HG02885 (cell line): ENCODE measurements at regions not wholly inside any gene's neighbourhood (a gene's known extent, or its start where the extent isn't known, plus 50 kb on each side); places are given as distances from the start of the nearest gene placed in this dataset.
"Not testable (repeated sequence)": the region's sequence is repeated elsewhere in the genome, so short reads cannot be mapped to it uniquely, and the experiment has no call there.

ENCODE experiments used
- ATAC-seq: cut with Tn5 transposase; IDR thresholded peaks from one replicate; pipeline ENCODE4 v1.9.1; 2021; ENCODE audit warnings: mild to moderate bottlenecking; ENCODE audit not compliant: unreplicated experiment, poor library complexity

DNA sequence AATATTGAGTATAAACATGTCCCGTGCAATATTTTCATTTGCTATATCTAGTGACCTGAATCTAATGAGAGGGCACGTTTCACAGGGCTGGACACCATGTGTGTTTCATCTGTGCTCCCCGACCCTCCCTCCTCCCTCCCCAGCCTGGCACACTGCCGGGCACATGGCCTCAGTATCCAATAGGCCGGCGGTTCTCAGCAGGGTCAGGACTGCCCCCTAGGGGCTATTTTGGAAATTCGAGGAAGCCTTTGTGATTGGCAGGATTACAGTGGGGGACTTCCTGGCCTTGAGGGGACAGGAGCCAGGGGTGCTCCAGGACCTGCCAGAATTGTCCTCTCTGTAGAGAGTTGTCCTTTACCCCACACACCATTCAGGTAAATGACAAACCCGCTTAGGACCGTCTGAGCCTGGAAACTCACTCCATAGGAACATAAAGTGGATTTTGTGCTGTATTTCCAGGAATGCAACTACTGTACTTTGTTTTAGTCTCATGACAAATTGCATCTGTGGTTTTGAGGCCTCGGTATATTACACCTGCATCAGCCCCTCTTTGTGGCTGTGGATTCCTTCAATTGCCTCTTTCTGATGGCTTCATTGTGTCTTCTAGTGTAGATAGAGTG is 109.5 kb upstream of the SIM2 start:
- peak; percentile 64 for ATAC-seq

DNA sequence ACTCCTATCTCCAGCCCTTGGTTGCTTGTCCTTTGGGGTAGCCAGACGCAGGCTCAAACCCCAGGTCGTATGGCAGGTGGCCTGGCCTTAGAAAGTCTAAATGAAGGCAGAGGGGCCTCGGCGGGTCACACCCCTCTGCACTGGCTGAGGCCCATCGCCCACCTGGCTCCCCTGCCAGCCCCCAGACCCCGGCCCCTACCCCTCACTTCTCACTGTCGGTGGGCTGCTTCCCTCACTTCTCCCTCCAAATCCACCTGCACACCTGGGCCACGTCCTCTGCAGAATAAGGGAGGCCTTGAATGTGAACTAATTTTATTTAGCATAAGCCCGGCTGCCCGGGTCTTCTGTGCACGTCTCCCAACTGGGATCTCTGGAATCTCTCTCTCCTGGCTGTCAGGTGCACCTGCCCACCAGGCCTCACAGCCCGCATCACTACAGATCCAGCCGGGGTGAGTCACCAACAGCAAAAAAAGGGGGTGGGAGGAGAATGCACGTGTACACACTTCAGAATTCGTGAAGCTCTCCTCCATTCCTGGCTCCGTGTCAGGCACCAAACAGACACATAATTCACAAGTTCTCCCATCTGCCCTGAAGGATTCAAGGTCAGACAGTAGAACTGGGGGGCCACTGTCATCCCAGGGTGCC is 107.5 kb upstream of the SIM2 start:
- no peak for ATAC-seq

DNA sequence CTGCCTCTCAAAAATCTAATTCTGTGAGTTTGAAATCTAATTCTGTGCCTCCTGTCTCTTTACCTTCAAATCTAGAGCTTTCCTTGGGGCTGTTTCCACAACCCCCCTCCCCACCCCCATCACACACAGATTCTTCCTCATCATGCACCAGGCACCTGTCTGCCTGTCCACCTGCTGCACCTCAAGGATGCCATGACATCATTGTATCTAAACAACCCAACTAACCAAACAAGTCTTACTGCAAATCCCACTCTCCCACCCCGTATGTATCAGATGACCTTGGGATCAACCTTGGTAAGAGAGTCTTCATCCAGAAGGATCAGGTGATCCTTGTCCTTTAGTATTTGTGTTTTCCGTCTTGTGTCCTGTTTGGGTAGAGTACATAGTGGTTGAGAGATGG is 102.7 kb upstream of the SIM2 start:
- no peak for ATAC-seq

DNA sequence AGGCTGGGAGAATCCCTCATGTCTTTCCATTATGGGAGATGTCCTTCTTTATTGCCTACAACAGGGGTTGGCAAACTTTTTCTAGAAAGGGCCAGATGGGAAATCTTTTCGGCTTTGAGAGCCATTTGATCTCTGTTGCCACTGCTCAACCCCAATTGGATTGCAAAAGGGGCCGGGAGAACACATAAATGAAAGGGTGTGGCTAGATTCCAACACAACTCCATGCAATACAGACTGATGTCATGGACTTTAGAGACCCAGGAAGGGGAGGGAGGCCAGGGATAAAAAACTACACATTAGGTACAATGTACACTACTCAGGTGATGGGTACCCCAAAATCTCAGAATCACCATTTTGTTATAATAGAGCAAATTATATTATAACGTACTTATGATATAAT is 97.6 kb upstream of the SIM2 start:
- no peak for ATAC-seq

DNA sequence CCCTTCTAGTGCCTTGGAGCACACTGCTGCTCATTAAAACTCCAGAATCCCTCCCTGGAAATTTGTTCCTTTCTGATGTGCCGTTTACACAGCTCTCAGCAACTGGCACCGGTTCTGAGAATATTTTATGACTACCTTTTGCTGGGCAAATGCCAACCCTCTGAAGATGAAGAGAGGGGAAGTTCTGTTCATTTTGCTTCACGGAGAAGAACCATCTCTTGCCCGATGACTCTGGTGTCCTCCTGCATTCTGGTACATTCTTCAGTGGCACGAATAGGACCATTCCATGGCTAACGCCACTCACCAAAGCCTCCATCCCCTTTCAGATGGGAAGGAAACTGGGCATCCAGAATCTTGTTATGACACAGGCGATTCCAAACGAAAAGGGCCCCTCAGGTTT is 96.2 kb upstream of the SIM2 start:
- no peak for ATAC-seq

DNA sequence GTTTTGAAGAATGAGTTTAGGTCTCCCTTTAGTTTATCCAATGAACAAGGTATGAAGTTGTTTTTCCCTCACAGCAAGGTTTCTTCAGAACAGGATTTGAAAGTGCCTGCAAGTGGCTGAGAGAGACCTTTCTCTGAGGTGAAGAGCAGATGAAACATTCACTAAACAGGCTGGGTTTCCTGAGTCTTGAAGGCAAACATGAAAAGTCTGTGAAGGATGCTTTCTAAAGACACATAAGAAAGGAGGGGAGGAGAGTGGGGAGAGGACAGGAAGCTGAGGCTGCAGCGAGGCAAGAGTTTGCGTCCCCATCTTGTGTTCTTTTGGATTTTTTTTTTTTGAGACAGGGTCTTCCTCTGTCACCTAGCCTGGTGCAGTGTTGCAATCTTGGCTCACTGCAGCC is 95.7 kb upstream of the SIM2 start:
- ATAC-seq, result no peak

DNA sequence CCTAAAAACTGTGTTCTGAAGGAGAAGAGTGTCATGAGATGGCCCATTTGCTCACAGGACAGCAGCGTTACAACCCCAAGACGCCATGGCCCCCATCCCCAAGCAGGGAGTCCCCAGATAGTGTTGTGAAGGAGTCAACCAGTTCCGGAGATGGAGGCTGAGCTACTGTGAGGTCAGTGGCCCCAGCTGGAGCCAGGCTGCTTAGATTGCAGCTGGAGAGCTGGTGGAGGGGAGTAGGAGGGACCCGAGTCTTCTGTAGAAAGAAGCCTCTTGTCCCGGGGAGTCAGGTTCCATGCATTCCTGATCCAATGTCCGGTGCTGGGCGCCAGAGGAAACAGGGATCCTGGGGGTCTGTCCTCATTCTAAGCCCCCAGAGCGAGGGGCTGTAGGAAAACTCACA is 93.5 kb upstream of the SIM2 start:
- ATAC-seq, result no peak

DNA sequence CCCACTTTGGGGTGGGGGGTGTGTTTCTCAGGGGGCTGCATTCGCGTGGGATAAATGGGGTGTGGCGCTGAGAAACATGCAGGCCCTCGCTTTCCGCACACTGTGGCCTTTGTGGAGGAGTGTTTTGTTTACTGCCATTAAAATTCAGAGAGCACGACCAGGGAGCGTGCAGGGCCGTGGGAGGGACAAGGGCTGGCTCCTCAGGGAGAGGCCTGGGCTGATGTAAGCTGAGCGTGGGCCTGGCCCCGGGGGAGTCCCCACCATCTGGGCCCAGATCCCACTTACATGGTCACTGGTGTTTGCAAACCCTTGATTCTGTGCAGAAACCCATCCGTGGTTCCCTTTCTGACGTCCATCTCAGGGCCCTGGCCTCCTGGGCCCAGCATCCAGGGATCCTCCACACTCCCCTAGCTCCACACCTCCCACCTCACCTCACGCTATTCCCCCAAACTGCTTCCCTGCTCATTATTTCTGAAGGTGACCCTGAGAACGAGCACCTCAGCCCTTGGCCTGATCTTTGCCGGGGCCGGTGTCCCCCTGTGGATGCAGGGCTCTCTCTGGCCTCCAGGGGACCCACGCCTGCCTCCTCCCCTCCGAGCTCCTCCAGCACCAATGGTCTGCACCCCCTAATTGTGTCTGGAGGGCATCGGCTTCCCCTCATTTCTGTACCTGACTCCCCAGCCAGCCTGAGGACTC is 92.5 kb upstream of the SIM2 start:
- no peak for ATAC-seq

DNA sequence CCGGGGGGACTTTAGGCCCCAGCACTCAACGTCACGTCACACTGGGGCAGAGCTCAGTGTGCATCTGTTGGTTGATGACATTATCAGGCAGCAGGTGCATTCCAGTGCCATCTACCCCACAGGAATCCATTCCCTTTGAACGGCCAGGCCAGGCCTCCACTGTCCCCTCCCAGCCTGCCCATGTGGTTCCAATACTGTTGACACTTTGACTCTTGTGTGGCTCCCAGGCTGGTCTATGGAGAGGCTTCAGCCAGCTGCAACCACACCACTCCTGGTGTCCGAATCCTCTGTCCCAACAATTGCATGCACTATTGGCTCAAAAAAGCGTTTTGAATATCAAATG is 92.0 kb upstream of the SIM2 start:
- ATAC-seq, result no peak

DNA sequence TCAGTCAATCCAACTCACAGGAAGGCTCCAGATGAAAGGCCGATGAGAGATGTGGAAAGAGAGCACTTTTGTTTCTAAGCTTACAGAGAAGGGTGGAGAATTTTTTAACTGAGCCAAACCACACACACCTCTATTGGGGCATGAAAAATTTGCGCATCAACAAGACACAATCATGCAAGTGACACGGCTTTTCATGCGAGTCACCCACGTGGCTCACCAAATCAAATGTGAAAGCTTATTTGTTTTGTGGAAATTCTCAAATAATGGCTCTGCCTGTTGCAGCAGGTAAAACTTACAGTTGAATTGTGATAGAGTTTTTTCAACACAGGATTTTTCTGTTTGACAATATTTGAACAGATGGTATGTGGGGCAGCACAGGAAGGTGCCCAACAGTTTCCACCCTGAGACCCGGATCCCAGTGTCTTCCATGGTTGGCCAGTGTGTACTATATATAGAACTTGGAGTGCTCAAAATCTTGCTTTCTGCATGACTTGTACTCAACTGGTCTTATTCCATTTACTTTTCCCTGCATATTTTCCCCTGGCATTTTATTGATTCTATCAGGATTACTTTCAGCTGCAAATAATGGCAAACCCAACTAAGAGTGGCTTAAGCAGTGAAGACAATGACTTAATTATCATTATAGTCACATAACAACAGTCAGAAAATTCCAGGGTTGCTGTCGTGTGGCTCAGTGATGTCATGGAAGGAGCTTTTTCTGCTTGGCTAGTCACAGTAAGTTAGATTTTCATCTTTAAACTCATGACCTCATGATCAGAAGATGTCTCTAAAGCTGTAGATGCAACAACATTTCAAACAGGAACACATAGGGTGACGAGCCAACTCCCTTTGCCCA is 90.6 kb upstream of the SIM2 start:
- no peak for ATAC-seq

DNA sequence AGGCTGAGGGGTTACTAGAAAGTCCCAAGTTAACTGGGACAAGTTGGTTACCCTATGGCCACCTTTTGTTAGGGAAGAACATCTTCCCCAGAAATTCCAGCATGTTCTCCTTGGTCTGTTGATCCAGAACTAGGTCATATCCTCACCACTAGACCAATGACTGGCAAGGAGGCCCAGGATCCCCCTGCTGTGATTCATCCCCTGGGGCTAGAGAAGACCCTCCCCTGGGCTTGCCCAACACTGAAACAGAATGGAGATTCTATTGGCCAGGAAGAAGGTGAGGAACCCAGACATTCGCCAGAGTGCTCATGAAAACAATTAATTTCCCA is 90.1 kb upstream of the SIM2 start:
- ATAC-seq, result no peak

DNA sequence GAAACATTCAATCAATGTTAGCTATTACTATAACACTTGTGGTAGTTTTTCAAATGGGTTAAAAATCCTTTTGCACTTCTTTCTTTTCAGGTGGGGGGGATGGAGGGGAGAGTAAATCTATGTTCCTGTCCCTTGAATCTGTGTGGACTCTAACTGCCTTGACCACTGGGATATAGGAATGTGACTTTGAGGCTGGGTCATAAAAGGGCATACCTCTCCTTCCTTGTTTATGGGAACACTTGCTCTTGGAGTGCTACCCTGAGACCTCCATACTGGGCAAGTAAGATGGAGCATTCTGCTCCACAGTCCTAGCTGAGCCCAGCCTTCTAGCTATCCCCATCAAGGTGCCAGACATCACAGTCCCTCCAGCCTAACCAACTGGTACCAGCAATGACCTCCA is 89.3 kb upstream of the SIM2 start:
- ATAC-seq, result no peak

DNA sequence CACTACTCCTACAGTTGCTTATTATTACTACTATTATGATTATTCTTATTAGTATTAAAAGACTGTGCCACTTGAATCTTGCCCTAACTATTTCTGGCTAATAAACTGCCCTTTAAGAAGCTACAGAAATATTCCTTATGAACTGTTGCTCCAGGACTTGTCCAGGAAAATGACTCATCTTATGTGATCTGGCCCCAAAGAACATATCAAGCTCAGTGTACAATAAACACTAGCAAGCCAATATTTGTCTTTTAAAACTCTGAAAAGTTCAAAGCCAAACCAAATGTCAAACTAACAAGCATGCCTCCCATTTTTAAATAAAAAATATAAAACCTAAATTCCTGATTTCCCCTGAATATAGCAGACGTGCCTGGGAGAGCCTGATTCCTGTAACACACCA is 88.7 kb upstream of the SIM2 start:
- no peak for ATAC-seq

DNA sequence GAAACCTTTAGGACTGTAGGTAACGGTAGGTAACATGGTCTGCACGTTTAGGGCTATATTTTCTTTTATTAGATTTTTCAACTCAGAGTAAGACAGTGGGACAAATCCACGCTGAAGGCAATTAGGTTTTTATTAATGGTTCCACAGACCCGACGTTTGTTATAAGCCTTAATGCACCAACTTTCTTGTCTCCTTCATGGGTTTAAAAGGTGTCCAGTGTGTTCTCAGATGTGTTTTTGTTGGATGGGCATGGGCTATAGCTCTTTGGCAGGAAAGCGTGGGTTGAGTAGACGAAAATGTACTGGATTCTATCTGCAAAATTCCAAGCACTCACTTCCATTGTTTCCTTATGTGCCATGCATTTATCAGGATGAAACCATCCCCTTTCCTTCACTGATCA is 88.0 kb upstream of the SIM2 start:
- no peak for ATAC-seq

DNA sequence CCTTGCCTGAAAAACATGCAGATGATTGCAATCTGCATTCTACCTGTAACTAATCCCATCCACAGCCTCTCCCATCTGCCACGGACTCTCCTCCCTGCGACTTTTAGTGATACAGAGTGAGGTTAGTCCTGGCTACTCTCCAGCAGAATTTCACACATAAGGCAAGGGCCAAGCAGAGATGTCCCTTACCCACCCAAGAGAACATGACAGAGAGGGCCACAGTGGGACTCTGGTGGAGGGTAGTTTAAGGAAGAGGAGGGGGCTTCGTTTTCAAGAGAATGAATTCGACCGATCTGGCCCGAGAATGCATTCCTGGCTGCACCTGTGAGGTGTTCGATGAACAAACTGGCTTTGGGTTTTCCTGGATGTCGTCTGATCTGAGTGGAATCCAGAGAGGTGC is 87.5 kb upstream of the SIM2 start:
- no peak for ATAC-seq

DNA sequence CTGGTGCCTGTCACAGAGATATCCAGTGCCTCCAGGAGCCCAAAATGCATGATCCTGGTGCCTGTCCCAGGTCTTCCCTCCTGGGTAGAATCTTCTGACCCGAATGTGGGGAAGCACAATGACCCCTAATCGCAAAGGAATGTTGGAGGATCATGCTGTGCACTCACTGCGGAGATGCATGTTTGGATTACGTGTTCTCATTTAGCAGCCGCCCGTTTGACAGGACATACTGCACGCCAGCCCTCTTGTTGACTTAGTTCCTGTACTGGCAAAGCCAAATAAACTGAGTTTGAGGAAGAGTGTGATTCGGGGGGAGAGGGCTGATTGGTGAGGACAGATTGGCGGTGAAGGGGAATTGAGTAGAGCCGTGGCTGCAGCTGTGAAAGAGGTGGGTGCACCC is 85.9 kb upstream of the SIM2 start:
- no peak for ATAC-seq

DNA sequence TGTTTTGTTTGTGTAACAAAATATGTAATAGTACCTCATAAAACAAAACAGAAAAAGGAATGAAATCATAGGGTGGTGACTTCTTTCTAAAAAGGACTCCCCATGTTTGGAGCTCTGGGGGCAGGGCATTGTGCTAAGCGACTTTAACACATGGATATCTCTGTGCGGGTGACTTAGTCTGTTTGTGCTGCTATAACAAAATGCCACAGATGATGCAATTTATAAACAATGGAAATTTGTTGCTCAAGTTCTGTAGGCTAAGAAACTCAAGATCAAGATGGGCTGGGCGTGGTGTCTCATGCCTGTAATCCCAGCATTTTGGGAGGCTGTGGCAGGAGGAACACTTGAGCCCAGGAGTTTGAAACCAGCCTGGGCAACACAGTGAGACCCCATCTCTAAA is 85.4 kb upstream of the SIM2 start:
- no peak for ATAC-seq

DNA sequence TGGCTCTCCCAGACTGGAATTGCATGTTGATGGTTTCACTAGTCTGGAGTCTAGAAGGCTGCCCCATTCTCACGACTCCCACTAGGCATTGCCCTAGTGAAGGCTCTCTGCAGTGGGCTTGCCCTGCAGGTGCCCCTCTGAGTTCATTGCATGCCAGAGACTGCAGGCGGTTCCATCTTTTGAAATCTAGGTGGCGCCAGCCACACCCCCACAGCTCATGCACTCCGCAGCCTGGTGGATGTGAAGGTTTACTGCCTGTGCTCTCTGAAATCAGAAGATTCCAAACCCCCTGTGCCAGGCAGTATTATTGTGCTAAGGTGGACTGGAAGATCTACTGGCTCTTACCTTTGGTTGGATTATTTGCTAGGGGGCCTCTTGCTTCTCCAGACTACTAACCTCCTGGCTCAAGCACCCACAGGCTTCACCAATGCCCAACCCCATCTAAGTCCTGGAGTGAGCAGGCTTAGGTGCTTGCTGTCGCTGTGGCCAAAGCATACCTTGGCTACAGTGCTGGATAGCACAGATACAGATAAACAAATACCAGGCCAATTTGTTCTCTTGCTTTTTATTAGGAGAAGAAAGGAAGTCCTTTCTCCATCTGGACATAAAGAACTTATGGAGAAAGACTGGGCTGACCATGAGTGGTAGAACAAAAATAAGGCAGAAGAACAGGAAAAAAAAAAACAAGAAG is 83.5 kb upstream of the SIM2 start:
- no peak for ATAC-seq

DNA sequence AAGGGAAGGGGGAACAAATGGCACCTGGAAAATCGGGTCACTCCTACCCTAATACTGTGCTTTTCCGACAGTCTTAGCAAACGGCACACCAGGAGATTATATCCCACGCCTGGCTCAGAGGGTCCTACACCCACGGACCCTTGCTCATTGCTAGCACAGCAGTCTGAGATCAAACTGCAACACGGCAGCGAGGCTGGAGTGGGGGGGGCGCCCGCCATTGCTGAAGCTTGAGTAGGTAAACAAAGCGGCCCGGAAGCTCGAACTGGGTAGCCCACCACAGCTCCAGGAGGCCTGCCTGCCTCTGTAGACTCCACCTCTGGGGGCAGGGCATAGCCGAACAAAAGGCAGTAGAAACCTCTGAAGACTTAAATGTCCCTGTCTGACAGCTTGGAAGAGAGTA is 82.1 kb upstream of the SIM2 start:
- not testable (repeated sequence) for ATAC-seq

DNA sequence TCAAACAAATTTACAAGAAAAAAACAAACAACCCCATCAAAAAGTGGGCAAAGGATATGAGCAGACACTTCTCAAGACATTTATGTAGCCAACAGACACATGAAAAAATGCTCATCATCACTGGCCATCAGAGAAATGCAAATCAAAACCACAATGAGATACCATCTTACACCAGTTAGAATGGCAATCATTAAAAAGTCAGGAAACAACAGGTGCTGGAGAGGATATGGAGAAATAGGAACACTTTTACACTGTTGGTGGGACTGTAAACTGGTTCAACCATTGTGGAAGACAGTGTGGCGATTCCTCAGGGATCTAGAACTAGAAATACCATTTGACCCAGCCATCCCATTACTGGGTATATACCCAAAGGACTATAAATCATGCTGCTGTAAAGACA is 77.1 kb upstream of the SIM2 start:
- ATAC-seq, result not testable (repeated sequence)

DNA sequence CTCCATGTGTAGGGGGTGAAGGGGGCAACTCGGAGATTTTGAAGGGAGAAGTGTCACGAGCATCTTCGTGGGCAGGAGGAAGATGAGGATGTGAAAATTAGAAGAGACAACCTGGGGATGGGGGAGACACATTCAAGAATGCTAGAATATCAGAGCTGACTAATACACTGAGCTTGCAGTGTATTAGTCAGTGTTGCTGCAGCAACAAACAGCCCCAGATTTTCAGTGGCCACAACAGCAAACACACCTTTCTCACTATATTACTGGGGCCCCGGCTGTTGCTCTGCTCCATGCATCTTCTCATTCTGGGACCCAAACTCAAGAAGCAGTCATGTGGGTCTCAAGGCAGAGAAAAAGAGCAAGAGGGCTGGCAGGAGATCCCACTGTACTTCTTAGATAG is 74.8 kb upstream of the SIM2 start:
- no peak for ATAC-seq
